IPS DF 19.7 (cell line): ENCODE measurements at regions not wholly inside any gene's neighbourhood (a gene's known extent, or its start where the extent isn't known, plus 50 kb on each side); places are given as distances from the start of the nearest gene placed in this dataset.
A peak's percentile ranks its signal among the peaks of the same experiment; 100 is the strongest.
"Not testable (repeated sequence)": the region's sequence is repeated elsewhere in the genome, so short reads cannot be mapped to it uniquely, and the experiment has no call there.

ENCODE experiments used
- DNase-seq: peaks from one replicate; pipeline ENCODE4 v3.0.0-alpha.2; 2013; ENCODE audit warnings: low read depth, low spot score

DNA sequence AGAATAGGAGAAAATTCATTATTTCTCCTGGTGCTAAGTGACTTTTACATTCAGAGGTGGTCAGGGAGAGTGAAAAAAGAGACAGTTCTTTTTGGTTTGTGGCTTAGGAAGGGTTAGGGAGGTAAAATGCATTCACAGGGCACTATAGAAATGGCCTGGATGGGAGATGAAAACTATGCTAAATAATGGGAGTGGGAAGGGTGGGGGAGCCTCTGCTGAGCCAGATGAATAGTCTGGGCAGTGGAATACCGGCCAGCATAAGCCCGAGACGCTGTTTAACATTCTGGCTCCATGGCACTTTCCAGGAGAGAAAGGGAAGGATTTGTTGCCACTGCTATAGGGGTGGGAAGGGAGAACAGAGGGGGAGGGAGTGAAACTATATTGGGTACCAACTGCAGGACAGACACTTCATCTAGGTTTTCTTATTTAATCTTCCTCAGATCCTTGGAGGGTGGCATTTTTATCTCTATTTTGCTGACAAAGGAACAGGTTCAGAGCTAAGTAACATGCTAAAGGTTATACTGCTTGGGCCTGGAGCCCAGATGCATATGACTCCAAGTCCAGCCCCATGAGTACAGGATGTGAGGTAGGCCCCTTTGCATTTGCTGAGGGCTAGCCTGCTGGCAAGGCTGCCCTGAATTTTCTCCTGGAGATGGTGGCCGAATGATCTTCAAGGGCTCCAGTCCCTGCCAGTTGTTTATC lies 372.4 kb downstream of the CCSER2 start:
- DNase-seq, result no peak

GRCh38 chr10:84701370-84701720 lies 373.0 kb downstream of the CCSER2 start:
- no peak for DNase-seq

DNA sequence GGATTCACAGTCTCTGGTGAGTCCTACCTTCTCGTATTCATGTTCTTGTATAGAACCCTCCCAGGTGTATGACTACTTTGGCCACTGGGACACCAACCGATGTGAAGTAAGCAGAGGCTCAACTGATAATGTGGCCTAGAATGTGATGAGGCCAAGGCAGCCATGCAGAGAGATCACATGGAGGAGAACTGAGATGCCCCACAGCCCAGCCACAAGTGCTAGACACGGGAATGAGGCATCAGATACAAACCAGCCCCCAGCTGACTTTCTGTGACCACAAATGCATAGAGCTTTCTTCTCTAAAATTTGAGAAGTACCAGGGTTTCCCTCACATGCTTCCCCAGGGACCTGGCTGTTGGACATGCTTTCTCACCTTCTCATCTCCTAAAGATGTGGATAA lies 375.7 kb downstream of the CCSER2 start:
- no peak for DNase-seq

DNA sequence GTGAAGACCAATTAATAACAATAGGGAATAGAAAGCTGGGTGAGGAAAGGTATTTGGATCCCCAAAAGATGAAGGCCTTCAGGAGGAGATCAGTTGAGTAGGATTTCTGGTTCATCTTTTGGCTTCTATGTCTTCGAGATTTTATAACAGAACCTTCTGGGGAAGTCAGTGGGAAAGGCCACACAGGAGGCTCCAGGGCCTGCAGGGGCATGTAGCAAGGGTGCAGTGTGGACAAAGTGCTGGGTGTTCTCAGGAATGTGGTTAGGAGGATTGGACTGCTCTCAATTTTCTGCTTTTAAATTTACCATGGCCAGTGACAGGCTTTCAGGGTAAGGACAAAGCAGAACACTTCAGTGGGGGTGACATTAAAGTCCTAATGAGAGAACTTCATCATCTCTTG lies 378.0 kb downstream of the CCSER2 start:
- no peak for DNase-seq

DNA sequence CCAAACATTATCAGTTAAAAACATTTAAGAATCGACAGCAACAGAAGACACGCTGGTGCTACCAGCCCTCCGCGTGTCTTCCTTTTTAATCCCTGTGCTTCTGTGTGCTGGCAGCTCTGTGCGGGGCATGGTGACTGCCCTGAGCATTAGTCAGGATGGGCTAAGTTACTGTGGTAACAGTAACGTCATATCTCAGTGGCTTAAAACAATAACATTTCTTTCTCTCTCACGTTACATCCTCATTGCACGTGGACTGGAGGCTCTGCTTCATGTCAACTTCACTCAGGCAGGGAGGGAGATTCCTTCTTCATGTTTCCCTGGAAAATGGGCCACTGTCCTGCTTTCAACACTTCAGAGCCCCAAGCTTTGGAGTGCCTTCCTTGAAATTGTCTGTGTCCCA lies 378.5 kb downstream of the CCSER2 start:
- DNase-seq, result no peak

- DNase-seq, result peak; percentile 45
These were observed 387.5 kb downstream of the CCSER2 start for GRCh38 chr10:84715911-84716310.

DNA sequence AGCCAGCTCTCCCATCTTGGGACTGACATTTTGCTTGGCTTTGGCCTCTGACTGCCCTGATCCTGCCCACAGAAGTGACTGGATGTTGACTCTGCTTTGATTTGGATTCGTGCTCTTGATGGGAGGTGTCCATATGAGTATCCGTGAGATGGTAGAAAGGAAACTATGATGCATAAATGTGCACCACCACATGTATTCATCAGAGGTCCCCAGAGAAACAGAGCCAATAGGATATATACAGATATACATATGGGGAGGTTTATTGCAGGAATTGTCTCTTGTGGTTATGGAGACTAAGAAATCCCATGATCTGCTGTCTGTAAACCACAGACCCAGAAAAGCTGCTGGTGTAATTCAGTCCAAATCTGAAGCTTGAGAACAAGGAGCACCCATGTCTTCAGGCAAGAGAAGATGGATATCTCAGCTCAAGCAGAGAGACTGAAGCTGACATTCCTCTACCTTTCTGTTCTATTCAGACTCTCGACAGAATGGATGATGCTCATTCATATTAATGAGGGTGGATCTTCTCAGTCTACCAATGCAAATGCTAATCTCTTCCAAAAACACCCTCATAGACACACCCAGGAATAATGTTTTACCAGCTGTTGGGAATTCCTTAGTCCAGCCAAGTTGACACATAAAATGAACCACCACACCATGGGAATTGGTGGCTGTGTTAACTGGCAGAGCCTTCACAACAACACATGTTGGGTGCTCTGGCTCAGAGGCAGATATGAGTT lies 390.7 kb downstream of the CCSER2 start:
- DNase-seq, result no peak

GRCh38 chr10:84719687-84720086 lies 391.3 kb downstream of the CCSER2 start:
- no peak for DNase-seq

DNA sequence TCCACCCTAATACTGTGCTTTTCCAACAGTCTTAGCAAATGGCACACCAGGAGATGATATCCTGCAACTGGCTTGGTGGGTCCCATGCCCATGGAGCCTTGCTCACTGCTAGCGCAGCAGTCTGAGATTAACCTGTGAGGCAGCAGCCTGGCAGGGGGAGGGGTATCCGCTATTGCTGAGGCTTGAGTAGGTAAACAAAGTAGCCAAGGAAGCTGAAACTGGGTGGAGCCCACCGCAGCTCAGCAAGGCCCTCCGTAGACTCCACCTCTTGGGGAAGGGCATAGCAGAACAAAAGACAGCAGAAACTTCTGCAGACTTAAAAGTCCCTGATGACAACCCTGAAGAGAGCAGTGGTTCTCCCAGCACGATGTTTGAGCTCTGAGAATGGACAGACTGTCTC lies 399.0 kb downstream of the CCSER2 start:
- DNase-seq, result no peak

DNA sequence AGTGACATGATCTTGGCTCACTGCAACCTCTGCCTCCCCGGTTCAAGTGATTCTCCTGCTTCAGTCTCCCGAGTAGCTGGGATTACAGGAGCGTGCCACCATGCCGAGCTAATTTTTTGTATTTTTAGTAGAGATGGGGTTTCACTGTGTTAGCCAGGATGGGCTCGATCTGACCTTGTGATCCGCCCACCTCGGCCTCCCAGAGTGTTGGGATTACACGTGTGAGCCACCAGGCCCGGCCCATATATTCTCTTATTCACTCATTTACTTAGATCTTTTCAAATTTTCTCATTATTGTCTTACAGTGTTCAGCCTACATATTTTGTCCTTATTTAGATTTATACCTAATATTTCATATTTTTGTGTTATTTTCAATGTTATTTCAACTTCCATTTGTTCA lies 410.7 kb downstream of the CCSER2 start:
- not testable (repeated sequence) for DNase-seq

GRCh38 chr10:84739641-84740040 lies 411.3 kb downstream of the CCSER2 start:
- no peak for DNase-seq

- DNase-seq, result no peak
These were observed 415.1 kb downstream of the CCSER2 start for GRCh38 chr10:84743483-84743882.

- DNase-seq, result no peak
These were observed 426.9 kb downstream of the CCSER2 start for GRCh38 chr10:84755311-84755710.

- not testable (repeated sequence) for DNase-seq
These were observed 428.3 kb downstream of the CCSER2 start for GRCh38 chr10:84756653-84757052.

GRCh38 chr10:84761994-84762614 lies 433.7 kb downstream of the CCSER2 start:
- DNase-seq, result not testable (repeated sequence)

DNA sequence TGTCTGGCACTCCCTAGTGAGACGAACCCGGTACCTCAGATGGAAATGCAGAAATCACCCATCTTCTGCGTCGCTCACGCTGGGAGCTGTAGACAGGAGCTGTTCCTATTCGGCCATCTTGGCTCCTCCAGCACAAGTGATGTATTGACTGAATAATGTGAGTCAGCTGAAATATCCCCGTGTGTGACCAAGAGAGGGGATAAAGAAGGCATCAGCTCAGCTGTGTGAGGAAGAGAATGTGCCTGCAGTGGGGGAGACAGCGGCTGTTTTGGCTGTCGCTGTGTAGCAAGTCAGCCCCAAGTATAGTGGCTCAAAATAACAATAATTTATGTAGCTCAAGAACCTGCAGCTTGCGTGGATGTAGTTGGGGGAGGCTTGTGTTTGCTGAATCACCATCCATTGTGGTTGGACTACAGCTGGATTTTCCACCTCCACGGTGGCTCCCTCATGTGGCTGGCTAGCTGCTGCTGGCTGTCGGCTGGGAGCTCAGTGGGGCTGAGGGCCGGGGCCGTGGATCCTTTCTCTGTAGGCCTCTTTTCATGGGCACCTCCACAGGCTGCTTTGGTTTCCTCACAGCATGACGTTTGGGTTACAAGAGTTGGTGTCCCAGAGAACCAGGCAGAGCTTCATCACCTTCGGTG lies 434.5 kb downstream of the CCSER2 start:
- no peak for DNase-seq

DNA sequence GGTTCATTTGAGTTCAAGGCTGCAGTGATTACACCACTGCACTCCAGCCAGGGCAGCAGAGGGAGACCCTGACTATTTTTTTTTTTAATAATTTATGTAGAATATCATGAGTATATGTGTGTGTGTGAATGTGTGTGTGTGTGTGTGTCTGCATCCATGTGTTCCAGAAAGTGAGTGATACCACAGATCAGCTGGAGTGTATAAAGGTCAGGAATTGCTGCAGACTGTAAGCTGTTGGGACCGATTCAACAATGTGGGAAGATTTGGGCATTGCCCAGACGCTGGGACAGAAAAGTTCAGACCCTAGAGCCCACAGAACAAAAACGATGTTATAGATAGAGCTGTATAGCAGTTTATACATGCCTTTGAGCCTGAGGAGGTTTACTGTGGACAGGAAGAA lies 435.6 kb downstream of the CCSER2 start:
- DNase-seq, result no peak

DNA sequence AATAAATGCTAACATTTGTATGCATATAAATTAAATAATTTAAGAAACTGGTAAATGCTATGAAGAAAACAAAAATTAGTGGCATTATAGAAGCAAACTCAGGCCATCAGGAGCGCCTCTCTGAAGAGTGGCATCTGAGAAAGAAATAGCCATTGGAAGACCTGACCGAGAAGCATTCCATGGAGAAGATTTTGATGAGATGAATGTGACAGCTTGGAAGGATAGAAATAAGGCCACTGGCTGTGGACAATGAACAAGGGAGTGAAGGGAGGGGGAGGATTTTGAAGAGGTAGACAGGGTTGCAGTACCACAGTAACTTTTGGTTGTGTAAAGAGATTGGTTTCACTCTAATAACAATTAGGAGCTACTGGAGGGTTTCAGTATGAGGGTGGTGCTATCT lies 436.7 kb downstream of the CCSER2 start:
- no peak for DNase-seq

GRCh38 chr10:84765656-84766055 lies 437.3 kb downstream of the CCSER2 start:
- DNase-seq, result no peak

GRCh38 chr10:84766923-84767322 lies 438.5 kb downstream of the CCSER2 start:
- no peak for DNase-seq

- DNase-seq, result no peak
These were observed 439.7 kb downstream of the CCSER2 start for GRCh38 chr10:84768132-84768531.

- no peak for DNase-seq
These were observed 442.4 kb downstream of the CCSER2 start for GRCh38 chr10:84770824-84771223.
